GM18520 (cell line): ENCODE measurements at regions not wholly inside any gene's neighbourhood (a gene's known extent, or its start where the extent isn't known, plus 50 kb on each side); places are given as distances from the start of the nearest gene placed in this dataset.
"Not testable (repeated sequence)": the region's sequence is repeated elsewhere in the genome, so short reads cannot be mapped to it uniquely, and the experiment has no call there.

ENCODE experiments used
- ATAC-seq: cut with Tn5 transposase; IDR thresholded peaks from one replicate; pipeline ENCODE4 v1.9.1; 2021; ENCODE audit not compliant: unreplicated experiment

DNA sequence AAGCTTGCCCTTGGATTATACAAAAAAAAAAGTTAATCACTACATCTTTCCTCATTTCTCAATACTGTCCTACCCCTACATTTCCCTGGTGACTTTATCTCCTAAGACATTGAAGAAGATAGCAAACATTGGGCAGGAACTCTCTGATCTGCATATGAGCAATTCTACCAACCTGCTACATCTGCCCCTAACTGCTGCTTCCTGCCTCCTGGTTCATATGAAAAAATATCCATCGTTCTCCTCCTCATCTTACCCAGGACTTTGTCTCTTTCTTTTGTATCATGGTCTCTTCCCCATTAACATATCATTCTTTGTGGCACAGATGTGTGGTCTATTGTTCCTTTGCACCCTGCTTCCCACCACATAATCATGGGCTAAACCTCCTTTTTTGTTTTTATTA lies 139.7 kb upstream of the PCGF5 start:
- ATAC-seq: no peak

DNA sequence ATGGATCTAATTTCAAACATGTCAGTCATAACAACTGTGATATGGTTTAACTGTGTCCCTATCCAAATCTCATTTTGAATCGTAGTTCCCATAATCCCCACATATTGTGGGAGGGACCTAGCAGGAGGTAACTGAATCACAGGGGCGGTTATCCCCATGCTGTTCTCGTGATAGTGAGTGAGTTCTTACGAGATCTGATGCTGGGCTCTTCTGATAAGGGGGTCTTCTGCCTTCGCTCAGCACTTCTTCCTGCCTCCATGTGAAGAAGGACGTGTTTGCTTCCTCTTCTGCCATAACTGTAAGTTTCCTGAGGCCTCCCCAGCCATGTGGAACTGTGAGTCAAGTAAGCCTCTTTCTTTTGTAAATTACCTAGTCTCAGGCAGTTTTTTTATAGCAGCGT lies 138.0 kb upstream of the PCGF5 start:
- ATAC-seq: no peak

- no peak for ATAC-seq
Measured at GRCh38 chr10:91088300-91089140, 131.9 kb upstream of the PCGF5 start.

GRCh38 chr10:91090761-91091529 lies 129.5 kb upstream of the PCGF5 start:
- peak; percentile 58 for ATAC-seq

DNA sequence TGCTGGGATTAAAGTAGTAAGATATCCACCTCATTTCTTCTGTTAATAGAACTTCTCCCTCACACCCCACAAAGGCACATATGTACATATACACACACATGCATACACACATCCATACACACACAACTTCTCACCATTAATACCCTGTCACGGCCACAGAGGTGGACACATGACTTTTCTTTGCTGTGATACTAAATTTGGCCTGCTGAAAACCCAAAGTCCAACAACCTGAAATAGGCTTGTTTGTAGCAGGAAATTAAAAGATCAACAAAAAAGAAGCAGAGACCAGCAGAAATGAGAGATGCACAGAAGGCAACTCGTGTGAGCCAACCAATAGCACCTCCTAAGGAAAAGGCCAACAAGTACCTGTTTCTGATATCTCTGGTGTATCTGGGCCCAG lies 128.7 kb upstream of the PCGF5 start:
- ATAC-seq: no peak

DNA sequence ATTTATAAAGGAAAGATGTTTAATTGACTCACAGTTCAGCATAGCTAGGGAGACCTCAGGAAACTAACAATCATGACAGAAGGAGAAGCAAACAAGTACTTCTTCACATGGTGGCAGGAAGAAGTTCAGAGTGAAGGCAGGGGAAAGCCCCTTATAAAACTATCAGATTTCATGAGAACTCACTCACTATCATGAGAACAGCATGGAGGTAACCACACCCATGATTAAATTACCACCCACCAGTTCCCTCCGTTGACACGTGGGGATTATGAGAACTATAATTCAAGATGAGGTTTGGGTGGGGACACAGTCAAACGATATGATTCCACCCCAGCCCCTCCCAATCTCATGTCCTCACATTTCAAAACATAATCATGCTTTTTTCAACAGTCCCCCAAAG lies 124.2 kb upstream of the PCGF5 start:
- no peak for ATAC-seq

DNA sequence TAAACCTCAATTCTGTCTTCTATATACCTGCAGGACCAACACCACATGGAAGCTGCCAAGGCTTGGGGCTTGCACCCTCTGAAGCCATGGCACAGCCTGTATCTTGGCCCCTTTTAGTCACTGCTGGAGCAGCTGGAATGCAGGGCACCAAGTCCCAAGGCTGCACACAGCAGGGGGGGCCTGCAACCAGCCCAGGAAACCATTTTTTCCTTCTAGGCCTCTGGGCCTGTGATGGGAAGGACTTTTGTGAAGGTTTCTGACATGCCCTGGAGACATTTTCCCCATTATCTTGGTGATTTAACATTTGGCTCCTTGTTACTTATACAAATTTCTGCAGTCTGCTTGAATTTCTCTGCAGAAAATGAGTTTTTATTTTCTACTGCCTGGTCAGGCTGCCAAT lies 123.2 kb upstream of the PCGF5 start:
- ATAC-seq: no peak

DNA sequence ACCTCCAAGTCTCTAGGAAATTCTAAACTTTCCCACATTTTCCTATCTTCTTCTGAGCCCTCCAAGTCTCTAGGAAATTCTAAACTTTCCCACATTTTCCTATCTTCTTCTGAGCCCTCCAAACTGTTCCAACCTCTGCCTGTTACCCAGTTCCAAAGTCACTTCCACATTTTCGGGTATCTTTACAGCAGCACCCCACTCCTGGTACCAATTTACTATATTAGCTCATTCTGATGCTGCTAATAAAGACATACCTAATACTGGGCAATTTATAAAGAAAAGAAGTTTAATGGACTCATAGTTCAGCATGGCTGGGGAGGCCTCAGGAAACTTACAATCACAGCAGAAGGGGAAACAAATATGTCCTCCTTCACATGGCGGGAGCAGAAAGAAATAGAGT lies 122.4 kb upstream of the PCGF5 start:
- ATAC-seq: not testable (repeated sequence)

DNA sequence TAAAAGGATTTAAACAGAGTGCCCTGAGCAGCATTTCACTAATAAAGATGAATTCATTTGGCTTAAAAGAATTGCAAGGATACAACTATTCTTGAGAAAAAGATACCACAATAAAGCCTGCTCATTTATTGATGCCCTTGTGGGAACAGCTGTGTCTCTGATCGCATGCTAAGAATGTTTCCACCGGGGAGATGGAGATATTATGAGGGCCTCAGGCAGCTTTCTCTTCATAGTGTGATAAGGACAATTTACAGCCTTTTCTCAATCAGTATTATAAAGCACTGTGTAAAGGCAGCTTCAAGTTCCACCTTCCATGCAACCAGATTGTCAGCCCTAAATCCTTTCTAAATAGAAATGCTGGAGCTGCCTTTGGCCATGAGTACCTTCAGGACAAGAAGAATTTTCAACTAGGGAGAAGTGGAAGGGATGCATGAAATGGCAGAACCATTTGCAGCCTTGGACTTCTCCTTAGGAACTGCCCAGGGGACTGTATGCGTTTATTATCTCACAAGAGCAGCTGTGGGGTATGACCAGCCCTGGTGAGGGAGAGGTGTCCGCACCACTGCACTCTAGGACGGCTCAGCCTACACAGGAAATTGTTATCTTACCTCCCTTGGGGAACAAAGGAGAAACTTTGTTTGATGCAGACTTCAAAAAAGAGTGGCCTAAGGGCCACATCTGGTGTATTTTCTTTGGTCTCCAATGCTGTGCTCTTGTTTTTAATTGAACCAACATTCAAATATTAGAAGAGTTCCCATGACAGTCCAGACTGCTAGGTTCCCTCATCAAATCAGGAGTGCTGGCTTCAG lies 116.9 kb upstream of the PCGF5 start:
- no peak for ATAC-seq

GRCh38 chr10:91104193-91105041 lies 116.0 kb upstream of the PCGF5 start:
- no peak for ATAC-seq

DNA sequence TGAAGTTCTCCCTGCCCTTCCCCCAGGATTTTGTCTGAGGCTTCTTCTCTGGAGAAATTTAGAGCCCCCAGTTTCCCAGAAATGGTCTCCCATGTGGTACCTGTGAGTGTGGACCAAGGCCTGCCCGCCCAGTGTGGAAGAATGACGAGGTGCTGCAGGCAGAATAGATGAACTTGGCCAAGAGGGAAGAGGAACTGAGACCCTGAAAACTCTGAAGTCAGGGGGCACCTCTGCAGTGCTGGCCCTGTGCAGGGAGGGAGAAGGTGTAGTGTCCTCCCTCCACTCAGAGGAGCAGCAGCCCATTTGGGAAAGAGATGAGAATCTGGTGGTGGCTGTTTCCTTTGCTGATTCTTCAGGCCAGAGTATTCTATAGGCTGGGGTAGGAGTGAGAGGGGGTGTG lies 115.2 kb upstream of the PCGF5 start:
- no peak for ATAC-seq

DNA sequence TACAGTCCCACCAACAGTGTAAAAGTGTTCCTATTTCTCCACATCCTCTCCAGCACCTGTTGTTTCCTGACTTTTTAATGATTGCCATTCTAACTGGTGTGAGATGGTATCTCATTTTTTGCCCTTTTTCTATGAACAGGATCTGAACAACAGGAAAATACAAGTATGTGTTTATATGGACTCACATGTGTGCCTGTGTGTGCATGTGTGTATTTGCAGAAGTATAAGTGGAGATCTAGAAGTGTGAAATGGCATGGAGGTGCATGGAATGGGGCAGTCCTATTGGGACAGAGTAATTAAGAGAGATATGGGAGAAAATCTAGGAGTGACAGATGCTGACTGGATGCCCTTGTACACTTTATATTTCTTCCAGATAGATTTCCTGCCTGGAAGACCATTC lies 111.6 kb upstream of the PCGF5 start:
- ATAC-seq: no peak

GRCh38 chr10:91111060-91111459 lies 109.4 kb upstream of the PCGF5 start:
- no peak for ATAC-seq

- ATAC-seq: no peak
Measured at GRCh38 chr10:91115618-91116390, 104.7 kb upstream of the PCGF5 start.

GRCh38 chr10:91117505-91117904 lies 103.0 kb upstream of the PCGF5 start:
- no peak for ATAC-seq

- ATAC-seq: no peak
Measured at GRCh38 chr10:91120348-91120747, 100.1 kb upstream of the PCGF5 start.

DNA sequence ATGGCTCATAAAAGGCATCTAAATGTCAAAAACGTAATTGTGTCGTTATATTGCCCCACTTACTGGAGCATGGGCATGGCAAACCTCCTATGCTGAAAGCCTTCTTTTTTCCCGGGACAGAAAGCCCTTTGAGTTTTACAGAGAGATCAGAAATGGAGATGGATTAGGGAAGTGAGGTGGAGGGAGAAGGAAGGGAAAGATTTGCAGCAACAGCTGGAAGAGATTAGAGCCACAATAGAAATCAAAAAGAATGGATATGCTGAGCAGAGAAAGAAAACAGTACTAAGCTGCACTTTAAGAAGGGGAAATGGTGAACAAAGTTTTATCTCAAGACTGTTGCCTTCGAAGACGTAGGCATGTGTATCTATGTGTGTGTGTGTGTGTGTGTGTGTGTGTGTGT lies 97.2 kb upstream of the PCGF5 start:
- no peak for ATAC-seq

- ATAC-seq: no peak
Measured at GRCh38 chr10:91124016-91124415, 96.4 kb upstream of the PCGF5 start.

GRCh38 chr10:91126471-91126870 lies 94.0 kb upstream of the PCGF5 start:
- no peak for ATAC-seq
